ENCODE measurements at regions not wholly inside any gene's neighbourhood (a gene's known extent, or its start where the extent isn't known, plus 50 kb on each side); places are given as distances from the start of the nearest gene placed in this dataset.

DNA sequence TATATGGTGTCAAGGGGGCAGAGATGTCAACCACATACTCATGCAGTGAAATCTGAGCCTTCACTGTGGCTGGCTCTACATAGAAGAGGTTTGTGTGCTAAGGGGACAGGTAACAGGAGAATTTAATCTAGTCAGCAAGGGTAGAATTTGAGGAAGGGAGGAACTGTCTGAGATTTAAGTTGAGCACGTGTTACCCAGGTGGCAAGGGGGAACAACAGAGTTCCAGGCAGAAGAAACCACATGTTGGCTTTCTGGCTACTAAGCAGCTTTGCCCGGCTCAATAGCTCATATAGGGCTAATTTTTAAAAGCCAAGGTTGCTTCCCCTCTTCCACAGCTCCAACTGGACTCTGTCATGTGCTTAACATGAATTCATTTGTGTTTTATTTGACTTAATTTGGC lies 397.6 kb downstream of the EDEM1 start:
- H3K9me3 Mint-ChIP-seq, result peaks cover 0 to 6% (median 2%) of the 10 kb centered on the region in 7 donors
- peak overlapping the region in 1 of 7 donors; percentile 47 for H3K27ac Mint-ChIP-seq
- H3K27me3 Mint-ChIP-seq (ENCODE audit: low read depth in 3 of 3), result no peaks in the 10 kb centered on the region
- H3K4me3 Mint-ChIP-seq, result no peak overlapping the region
- H3K27me3 ChIP-seq (ENCODE audit: control insufficient read depth in 2 of 2, insufficient read depth in 2 of 2, low read length in 2 of 2), result no peaks in the 10 kb centered on the region
- no peaks in the 10 kb centered on the region for H3K79me2 ChIP-seq (ENCODE audit: insufficient read depth, low read length)
- no peak overlapping the region for H3K9ac ChIP-seq (ENCODE audit: insufficient read depth, low read length, poor library complexity, severe bottlenecking)
- H3K27ac ChIP-seq (ENCODE audit: low read depth in 1 of 2, low read length in 2 of 2), result no peak overlapping the region
- peaks cover 1% of the 10 kb centered on the region for H3K4me1 Mint-ChIP-seq
- intact Hi-C loops (cut with micrococcal nuclease), result no loop called here
- H2AFZ ChIP-seq (ENCODE audit: insufficient read depth, low read depth, low read length, poor library complexity, severe bottlenecking), result no peak overlapping the region
- 100% methylated on average over 1 of the region's 2 CpGs for WGBS (ENCODE audit: insufficient coverage)
- no peaks in the 10 kb centered on the region for H4K20me1 ChIP-seq (ENCODE audit: insufficient read depth, low read length)
- H3K4me3 ChIP-seq (replicated peaks in 1 of 3; ENCODE audit: low read depth in 2 of 3, low read length in 3 of 3), result no peak overlapping the region
- no peaks in the 10 kb centered on the region for H3K36me3 ChIP-seq (replicated peaks in 1 of 2; ENCODE audit: control insufficient read depth in 1 of 2, insufficient read depth in 2 of 2, low read length in 2 of 2)
- no peak overlapping the region for H3K4me2 ChIP-seq (replicated peaks; ENCODE audit: extremely low read depth, low read length, poor library complexity, severe bottlenecking)
- TF ChIP-seq CTCF (IDR thresholded peaks at IDR 0.05), result no peak
- H3K4me1 ChIP-seq (ENCODE audit: control insufficient read depth in 1 of 2, insufficient read depth in 2 of 2, low read length in 2 of 2), result peaks cover 9 to 15% of the 10 kb centered on the region in 2 donors
- no peaks in the 10 kb centered on the region for H3K9me3 ChIP-seq (replicated peaks in 1 of 2; ENCODE audit: control insufficient read depth in 1 of 2, insufficient read depth in 1 of 2, low read length in 2 of 2)
- no peaks in the 10 kb centered on the region for H3K36me3 Mint-ChIP-seq
- DNase-seq, result no peak

DNA sequence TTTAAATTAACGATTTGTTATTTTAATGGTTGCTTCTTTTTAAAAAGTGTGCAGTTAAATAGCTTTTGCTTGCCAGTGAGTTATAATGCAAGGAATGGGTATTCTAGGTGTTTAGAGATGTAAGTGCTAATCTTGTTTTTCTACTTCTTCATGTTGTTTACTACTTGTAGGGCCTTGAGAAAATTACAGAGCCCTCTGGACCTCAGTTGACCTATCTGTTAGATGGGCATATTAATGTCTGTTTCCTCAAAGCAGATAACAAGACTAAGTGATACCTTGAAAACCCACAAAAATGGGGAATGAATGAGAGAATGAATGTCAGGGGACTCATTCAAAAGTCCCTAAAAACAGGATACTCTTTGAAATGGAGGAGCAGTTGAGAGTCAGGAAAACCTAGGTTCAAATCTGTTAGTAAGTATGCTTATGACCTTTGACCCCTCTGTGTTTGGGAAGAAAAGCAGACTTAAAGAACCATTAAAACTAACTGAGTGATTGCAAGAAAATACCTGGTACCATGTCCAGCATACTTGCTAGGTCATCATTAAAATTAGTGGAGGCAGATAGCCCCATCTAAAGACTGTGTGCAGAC lies 419.5 kb downstream of the EDEM1 start:
- peaks cover 0 to under 1% (median under 1%) of the 10 kb centered on the region in 3 donors for H3K27me3 Mint-ChIP-seq (ENCODE audit: low read depth in 3 of 3)
- H3K79me2 ChIP-seq (ENCODE audit: insufficient read depth, low read length), result no peaks in the 10 kb centered on the region
- H3K36me3 ChIP-seq (replicated peaks in 1 of 2; ENCODE audit: control insufficient read depth in 1 of 2, insufficient read depth in 2 of 2, low read length in 2 of 2), result no peaks in the 10 kb centered on the region
- no peaks in the 10 kb centered on the region for H3K4me1 Mint-ChIP-seq
- H3K4me1 ChIP-seq (ENCODE audit: control insufficient read depth in 1 of 2, insufficient read depth in 2 of 2, low read length in 2 of 2), result no peaks in the 10 kb centered on the region
- peaks cover 0 to 11% (median 6%) of the 10 kb centered on the region in 7 donors for H3K9me3 Mint-ChIP-seq
- H3K27ac ChIP-seq (ENCODE audit: low read depth in 1 of 2, low read length in 2 of 2), result no peak overlapping the region
- no peak overlapping the region for H3K4me3 ChIP-seq (replicated peaks in 1 of 3; ENCODE audit: low read depth in 2 of 3, low read length in 3 of 3)
- H3K9ac ChIP-seq (ENCODE audit: insufficient read depth, low read length, poor library complexity, severe bottlenecking), result no peak overlapping the region
- H3K4me3 Mint-ChIP-seq, result no peak overlapping the region
- H2AFZ ChIP-seq (ENCODE audit: insufficient read depth, low read depth, low read length, poor library complexity, severe bottlenecking), result no peak overlapping the region
- H3K4me2 ChIP-seq (replicated peaks; ENCODE audit: extremely low read depth, low read length, poor library complexity, severe bottlenecking), result no peak overlapping the region
- intact Hi-C loops (cut with micrococcal nuclease), result no loop called here
- H4K20me1 ChIP-seq (ENCODE audit: insufficient read depth, low read length), result no peaks in the 10 kb centered on the region
- no peak for DNase-seq
- 100% methylated on average over 1 of the region's 1 CpG for WGBS (ENCODE audit: insufficient coverage)
- TF ChIP-seq CTCF (IDR thresholded peaks at IDR 0.05), result no peak
- H3K36me3 Mint-ChIP-seq, result no peaks in the 10 kb centered on the region
- H3K27ac Mint-ChIP-seq, result no peak overlapping the region
- H3K9me3 ChIP-seq (replicated peaks in 1 of 2; ENCODE audit: control insufficient read depth in 1 of 2, insufficient read depth in 1 of 2, low read length in 2 of 2), result peaks cover 0 to 7% of the 10 kb centered on the region in 2 donors
- H3K27me3 ChIP-seq (ENCODE audit: control insufficient read depth in 2 of 2, insufficient read depth in 2 of 2, low read length in 2 of 2), result no peaks in the 10 kb centered on the region
